HepG2 (cell line): ENCODE measurements at regions not wholly inside any gene's neighbourhood (a gene's known extent, or its start where the extent isn't known, plus 50 kb on each side); places are given as distances from the start of the nearest gene placed in this dataset.

Experiments
- ATAC-seq: fragments of 200-7000 bp; cut with Tn5 transposase; 3 replicates; pipeline ENCODE4 v1.9.1; 2020; ENCODE audit warnings: mild to moderate bottlenecking, moderate library complexity
- BruUV-seq: library from RNA; stranded (reverse); fragments of 400-500 nt; replicated peaks from 2 replicates; lab custom pipeline; 2021; lab: Mats Ljungman, UMichigan
- CTCF ChIA-PET: fragments of 300-600 bp; formaldehyde crosslinking; extraction: SDS; loops from one replicate; lab custom pipeline; 2021; ENCODE audit warnings: low total read pairs, inconsistent platforms, low intra/inter-chr PET ratio; lab: Yijun Ruan, JAX
- POLR2A ChIA-PET: fragments of 350-600 bp; sonication (Branson Sonifier 250); formaldehyde crosslinking; loops from one replicate; lab custom pipeline; 2020; ENCODE audit warnings: antibody characterized with exemption, inconsistent platforms; lab: Yijun Ruan, JAX
- DNase-seq: peaks from one replicate; pipeline ENCODE4 v3.0.0-alpha.2; 2015; ENCODE audit warnings: low spot score
- FAIRE-seq: peaks from 3 replicates; lab custom pipeline; 2011; peaks lifted over from hg19 to GRCh38; lab: Jason Lieb, UNC
- H2AFZ ChIP-seq: one replicate; pipeline ENCODE4 v1.6.1; 2011; ENCODE audit warnings: low read length, inconsistent platforms
- H3K27ac ChIP-seq: fragments of 300-600 bp; 3 replicates; pipeline ENCODE4 v1.8.0; 2011; ENCODE audit warnings: mixed run types, mild to moderate bottlenecking, mixed read lengths, low read length, inconsistent platforms; ENCODE audit not compliant: insufficient read depth; ENCODE audit errors: extremely low read length
- H3K27me3 ChIP-seq, 2 experiments: fragments of 200-600 bp in 1 of 2; 2 replicates in 1 of 2; 3 replicates in 1 of 2; pipeline versions ENCODE4 v1.6.0 to v1.8.0; 2011; ENCODE audit warnings: low read length in 2 of 2, mild to moderate bottlenecking in 2 of 2, moderate library complexity in 2 of 2, inconsistent platforms in 1 of 2; ENCODE audit not compliant: insufficient read depth in 2 of 2, control insufficient read depth in 1 of 2
- H3K36me3 ChIP-seq, 2 experiments: fragments of 200-600 bp in 1 of 2; replicated peaks in 1 of 2; 2 replicates in 1 of 2; 3 replicates in 1 of 2; pipeline versions ENCODE4 v1.5.1 to v1.8.0; 2011; ENCODE audit warnings: low read length in 2 of 2, inconsistent platforms in 1 of 2; ENCODE audit not compliant: insufficient read depth in 2 of 2, control insufficient read depth in 1 of 2
- H3K4me1 ChIP-seq: 2 replicates; pipeline ENCODE4 v1.5.1; 2012; ENCODE audit warnings: low read length, inconsistent platforms; ENCODE audit not compliant: insufficient read depth
- H3K4me2 ChIP-seq: 2 replicates; pipeline ENCODE4 v1.6.0; 2011; ENCODE audit warnings: low read depth, low read length, inconsistent platforms
- H3K4me3 ChIP-seq, 3 experiments: fragments of 200-600 bp in 1 of 3; sonication (generic), shearing (Covaris generic) in 1 of 3; replicated peaks in 1 of 3; 2 replicates each; pipeline ENCODE4 v1.5.1; 2011 to 2016; ENCODE audit warnings: low read length in 3 of 3, inconsistent platforms in 2 of 3, low read depth in 2 of 3, mild to moderate bottlenecking in 2 of 3, control low read depth in 1 of 3, mixed read lengths in 1 of 3; ENCODE audit not compliant: insufficient read depth in 1 of 3
- H3K79me2 ChIP-seq: one replicate; pipeline ENCODE4 v1.6.1; 2011; ENCODE audit warnings: low read length, inconsistent platforms; ENCODE audit not compliant: insufficient read depth
- H3K9ac ChIP-seq: 2 replicates; pipeline ENCODE4 v1.6.0; 2011; ENCODE audit warnings: mild to moderate bottlenecking, low read depth, low read length, inconsistent platforms; ENCODE audit not compliant: insufficient read depth
- H3K9me3 ChIP-seq: 2 replicates; pipeline ENCODE4 v1.5.1; 2012; ENCODE audit warnings: mild to moderate bottlenecking, low read length
- H4K20me1 ChIP-seq: 2 replicates; pipeline ENCODE4 v1.6.0; 2011; ENCODE audit warnings: inconsistent platforms, mild to moderate bottlenecking, low read length, moderate library complexity; ENCODE audit not compliant: insufficient read depth
- BRCA1 ChIP-seq: sonication (generic); formaldehyde crosslinking; IDR thresholded peaks from 2 replicates; pipeline ENCODE4 v1.4.0; 2020; ENCODE audit warnings: missing genetic modification reagents
- DNMT1 ChIP-seq: sonication (generic); formaldehyde crosslinking; IDR thresholded peaks from 2 replicates; pipeline ENCODE4 v1.5.1; 2020; ENCODE audit warnings: mild to moderate bottlenecking, missing genetic modification reagents
- HMG20B ChIP-seq: conservative IDR thresholded peaks from 2 replicates; pipeline ENCODE4 v1.6.1; 2016; ENCODE audit warnings: missing genetic modification reagents, missing compliant biosample characterization
- HOXA3 ChIP-seq: sonication (generic); formaldehyde crosslinking; IDR thresholded peaks from 2 replicates; pipeline ENCODE4 v1.5.0; 2020; ENCODE audit warnings: missing genetic modification reagents
- SYNCRIP ChIP-seq: fragments of 200-400 bp; formaldehyde crosslinking; IDR thresholded peaks from 2 replicates; pipeline ENCODE4 v1.6.1; 2018; ENCODE audit warnings: mild to moderate bottlenecking, low read depth, low read length; ENCODE audit not compliant: insufficient read depth
- ZNF850 ChIP-seq: sonication (generic); formaldehyde crosslinking; conservative IDR thresholded peaks from 2 replicates; pipeline ENCODE4 v1.9.0; 2021; ENCODE audit warnings: mild to moderate bottlenecking, missing genetic modification reagents
- WGBS: methylation state at CpG from one replicate; pipeline ENCODE4 v1.1.6; 2017; ENCODE audit warnings: low lambda C conversion rate; 5-methylcytosine and 5-hydroxymethylcytosine counted together
- in situ Hi-C: cut with HindIII; loops from 2 replicates; pipeline ENCODE4 v1.10.0; 2017; ENCODE audit warnings: low pct_unique_long_range_greater_than_20kb; ENCODE audit not compliant: extremely low pct_ligation_motif_present
- intact Hi-C: fragments of 100-400 bp; cut with micrococcal nuclease; formaldehyde crosslinking; loops from one replicate; pipeline ENCODE4 v1.10.0; 2022; ENCODE audit not compliant: unreplicated experiment
- TF ChIP-seq, protein P1 (sequence below): sonication (generic); formaldehyde crosslinking; IDR thresholded peaks from 2 replicates; pipeline ENCODE4 v1.4.0; 2020; ENCODE audit warnings: missing genetic modification reagents, borderline replicate concordance
- TF ChIP-seq, protein P2 (sequence below): conservative IDR thresholded peaks from 2 replicates; pipeline ENCODE4 v1.6.1; 2018; ENCODE audit warnings: missing genetic modification reagents
- TF ChIP-seq, protein P3 (sequence below): sonication (generic); formaldehyde crosslinking; IDR thresholded peaks from 2 replicates; pipeline ENCODE4 v1.5.1; 2020; ENCODE audit warnings: mild to moderate bottlenecking, moderate library complexity, missing genetic modification reagents
- TF ChIP-seq, protein P4 (sequence below): sonication (generic); formaldehyde crosslinking; IDR thresholded peaks from 2 replicates; pipeline ENCODE4 v1.4.0; 2020; ENCODE audit warnings: mild to moderate bottlenecking, missing genetic modification reagents
- TF ChIP-seq, protein P5 (sequence below): IDR thresholded peaks from 2 replicates; pipeline ENCODE4 v1.6.1; 2016; ENCODE audit warnings: missing compliant biosample characterization, missing genetic modification reagents, borderline replicate concordance

DNA sequence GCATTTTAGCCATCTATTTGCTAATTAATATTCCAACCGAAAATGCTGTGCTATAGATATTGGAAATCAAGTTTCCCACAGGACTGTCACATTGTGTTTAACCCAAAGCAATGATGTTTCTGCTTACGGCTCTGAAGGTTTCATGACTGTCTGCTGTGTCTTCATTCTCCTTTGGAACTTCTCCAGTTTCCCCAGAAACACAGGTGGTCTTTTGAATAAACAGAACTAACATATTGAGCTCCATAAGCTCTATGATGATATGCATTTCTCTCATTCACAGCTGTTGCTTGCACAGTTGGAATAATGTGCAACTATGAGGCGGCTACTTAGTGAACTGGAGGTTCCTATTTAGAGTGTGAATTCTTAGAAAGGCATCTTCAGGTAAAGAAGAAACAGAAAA is 266.0 kb upstream of the ID4 start (continued):
- TF ChIP-seq, protein P1, sequence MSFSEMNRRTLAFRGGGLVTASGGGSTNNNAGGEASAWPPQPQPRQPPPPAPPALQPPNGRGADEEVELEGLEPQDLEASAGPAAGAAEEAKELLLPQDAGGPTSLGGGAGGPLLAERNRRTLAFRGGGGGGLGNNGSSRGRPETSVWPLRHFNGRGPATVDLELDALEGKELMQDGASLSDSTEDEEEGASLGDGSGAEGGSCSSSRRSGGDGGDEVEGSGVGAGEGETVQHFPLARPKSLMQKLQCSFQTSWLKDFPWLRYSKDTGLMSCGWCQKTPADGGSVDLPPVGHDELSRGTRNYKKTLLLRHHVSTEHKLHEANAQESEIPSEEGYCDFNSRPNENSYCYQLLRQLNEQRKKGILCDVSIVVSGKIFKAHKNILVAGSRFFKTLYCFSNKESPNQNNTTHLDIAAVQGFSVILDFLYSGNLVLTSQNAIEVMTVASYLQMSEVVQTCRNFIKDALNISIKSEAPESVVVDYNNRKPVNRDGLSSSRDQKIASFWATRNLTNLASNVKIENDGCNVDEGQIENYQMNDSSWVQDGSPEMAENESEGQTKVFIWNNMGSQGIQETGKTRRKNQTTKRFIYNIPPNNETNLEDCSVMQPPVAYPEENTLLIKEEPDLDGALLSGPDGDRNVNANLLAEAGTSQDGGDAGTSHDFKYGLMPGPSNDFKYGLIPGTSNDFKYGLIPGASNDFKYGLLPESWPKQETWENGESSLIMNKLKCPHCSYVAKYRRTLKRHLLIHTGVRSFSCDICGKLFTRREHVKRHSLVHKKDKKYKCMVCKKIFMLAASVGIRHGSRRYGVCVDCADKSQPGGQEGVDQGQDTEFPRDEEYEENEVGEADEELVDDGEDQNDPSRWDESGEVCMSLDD (CRISPR knock-in tag): no peak

DNA sequence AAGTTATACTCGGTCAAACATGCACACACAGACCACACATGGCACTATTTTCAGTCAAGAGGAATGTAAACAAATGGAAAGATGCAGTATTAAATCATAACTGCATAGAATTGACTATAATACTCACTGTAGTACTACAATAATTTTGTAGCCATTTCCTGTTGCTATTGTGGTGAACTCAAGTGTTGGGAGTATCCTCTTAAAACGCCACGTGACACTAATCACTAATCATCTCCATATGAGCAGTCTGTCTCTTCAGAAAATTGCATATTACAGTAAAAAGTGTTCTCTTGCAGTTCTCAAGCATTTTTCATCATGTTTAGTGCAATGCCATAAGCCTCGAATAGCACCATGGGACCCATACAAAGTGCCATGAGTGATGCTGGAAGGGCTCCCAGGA is 258.7 kb upstream of the ID4 start:
- Histone ChIP-seq H3K27me3 (no peaks in the 10 kb centered on the region), H3K27ac (no peak overlapping the region), H3K4me3 (no peak overlapping the region), H3K36me3 (no peaks in the 10 kb centered on the region), H3K9me3 (peaks cover 33% of the 10 kb centered on the region), H3K79me2 (no peaks in the 10 kb centered on the region), H3K4me1 (no peaks in the 10 kb centered on the region), H2AFZ (no peak overlapping the region), H4K20me1 (no peaks in the 10 kb centered on the region), H3K4me2 (no peak overlapping the region), H3K9ac (no peak overlapping the region)
- DNase-seq: no peak
- no peak for FAIRE-seq
- intact Hi-C loops (no loop called here), in situ Hi-C loops (no loop called here)
- no peak for ATAC-seq
- WGBS: 1% methylated on average over 4 of the region's 4 CpGs
- CTCF ChIA-PET: no interaction called here
- POLR2A ChIA-PET: no interaction called here
- BruUV-seq: no TSS peak
- TF ChIP-seq DNMT1 (CRISPR knock-in tag) (no peak), SYNCRIP (no peak), HOXA3 (CRISPR knock-in tag) (no peak), ZNF850 (no peak), BRCA1 (CRISPR knock-in tag) (no peak), HMG20B (no peak)
- TF ChIP-seq, protein P2, sequence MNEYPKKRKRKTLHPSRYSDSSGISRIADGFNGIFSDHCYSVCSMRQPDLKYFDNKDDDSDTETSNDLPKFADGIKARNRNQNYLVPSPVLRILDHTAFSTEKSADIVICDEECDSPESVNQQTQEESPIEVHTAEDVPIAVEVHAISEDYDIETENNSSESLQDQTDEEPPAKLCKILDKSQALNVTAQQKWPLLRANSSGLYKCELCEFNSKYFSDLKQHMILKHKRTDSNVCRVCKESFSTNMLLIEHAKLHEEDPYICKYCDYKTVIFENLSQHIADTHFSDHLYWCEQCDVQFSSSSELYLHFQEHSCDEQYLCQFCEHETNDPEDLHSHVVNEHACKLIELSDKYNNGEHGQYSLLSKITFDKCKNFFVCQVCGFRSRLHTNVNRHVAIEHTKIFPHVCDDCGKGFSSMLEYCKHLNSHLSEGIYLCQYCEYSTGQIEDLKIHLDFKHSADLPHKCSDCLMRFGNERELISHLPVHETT (CRISPR knock-in tag): no peak
- TF ChIP-seq, protein P3, sequence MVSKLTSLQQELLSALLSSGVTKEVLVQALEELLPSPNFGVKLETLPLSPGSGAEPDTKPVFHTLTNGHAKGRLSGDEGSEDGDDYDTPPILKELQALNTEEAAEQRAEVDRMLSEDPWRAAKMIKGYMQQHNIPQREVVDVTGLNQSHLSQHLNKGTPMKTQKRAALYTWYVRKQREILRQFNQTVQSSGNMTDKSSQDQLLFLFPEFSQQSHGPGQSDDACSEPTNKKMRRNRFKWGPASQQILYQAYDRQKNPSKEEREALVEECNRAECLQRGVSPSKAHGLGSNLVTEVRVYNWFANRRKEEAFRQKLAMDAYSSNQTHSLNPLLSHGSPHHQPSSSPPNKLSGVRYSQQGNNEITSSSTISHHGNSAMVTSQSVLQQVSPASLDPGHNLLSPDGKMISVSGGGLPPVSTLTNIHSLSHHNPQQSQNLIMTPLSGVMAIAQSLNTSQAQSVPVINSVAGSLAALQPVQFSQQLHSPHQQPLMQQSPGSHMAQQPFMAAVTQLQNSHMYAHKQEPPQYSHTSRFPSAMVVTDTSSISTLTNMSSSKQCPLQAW (CRISPR knock-in tag): no peak
- TF ChIP-seq, protein P4, sequence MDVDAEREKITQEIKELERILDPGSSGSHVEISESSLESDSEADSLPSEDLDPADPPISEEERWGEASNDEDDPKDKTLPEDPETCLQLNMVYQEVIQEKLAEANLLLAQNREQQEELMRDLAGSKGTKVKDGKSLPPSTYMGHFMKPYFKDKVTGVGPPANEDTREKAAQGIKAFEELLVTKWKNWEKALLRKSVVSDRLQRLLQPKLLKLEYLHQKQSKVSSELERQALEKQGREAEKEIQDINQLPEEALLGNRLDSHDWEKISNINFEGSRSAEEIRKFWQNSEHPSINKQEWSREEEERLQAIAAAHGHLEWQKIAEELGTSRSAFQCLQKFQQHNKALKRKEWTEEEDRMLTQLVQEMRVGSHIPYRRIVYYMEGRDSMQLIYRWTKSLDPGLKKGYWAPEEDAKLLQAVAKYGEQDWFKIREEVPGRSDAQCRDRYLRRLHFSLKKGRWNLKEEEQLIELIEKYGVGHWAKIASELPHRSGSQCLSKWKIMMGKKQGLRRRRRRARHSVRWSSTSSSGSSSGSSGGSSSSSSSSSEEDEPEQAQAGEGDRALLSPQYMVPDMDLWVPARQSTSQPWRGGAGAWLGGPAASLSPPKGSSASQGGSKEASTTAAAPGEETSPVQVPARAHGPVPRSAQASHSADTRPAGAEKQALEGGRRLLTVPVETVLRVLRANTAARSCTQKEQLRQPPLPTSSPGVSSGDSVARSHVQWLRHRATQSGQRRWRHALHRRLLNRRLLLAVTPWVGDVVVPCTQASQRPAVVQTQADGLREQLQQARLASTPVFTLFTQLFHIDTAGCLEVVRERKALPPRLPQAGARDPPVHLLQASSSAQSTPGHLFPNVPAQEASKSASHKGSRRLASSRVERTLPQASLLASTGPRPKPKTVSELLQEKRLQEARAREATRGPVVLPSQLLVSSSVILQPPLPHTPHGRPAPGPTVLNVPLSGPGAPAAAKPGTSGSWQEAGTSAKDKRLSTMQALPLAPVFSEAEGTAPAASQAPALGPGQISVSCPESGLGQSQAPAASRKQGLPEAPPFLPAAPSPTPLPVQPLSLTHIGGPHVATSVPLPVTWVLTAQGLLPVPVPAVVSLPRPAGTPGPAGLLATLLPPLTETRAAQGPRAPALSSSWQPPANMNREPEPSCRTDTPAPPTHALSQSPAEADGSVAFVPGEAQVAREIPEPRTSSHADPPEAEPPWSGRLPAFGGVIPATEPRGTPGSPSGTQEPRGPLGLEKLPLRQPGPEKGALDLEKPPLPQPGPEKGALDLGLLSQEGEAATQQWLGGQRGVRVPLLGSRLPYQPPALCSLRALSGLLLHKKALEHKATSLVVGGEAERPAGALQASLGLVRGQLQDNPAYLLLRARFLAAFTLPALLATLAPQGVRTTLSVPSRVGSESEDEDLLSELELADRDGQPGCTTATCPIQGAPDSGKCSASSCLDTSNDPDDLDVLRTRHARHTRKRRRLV (CRISPR knock-in tag): no peak
- TF ChIP-seq, protein P5, sequence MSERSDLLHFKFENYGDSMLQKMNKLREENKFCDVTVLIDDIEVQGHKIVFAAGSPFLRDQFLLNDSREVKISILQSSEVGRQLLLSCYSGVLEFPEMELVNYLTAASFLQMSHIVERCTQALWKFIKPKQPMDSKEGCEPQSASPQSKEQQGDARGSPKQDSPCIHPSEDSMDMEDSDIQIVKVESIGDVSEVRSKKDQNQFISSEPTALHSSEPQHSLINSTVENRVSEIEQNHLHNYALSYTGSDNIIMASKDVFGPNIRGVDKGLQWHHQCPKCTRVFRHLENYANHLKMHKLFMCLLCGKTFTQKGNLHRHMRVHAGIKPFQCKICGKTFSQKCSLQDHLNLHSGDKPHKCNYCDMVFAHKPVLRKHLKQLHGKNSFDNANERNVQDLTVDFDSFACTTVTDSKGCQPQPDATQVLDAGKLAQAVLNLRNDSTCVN (CRISPR knock-in tag): no peak
